ENCODE measurements at regions not wholly inside any gene's neighbourhood (a gene's known extent, or its start where the extent isn't known, plus 50 kb on each side); places are given as distances from the start of the nearest gene placed in this dataset.
"Not testable (repeated sequence)": the region's sequence is repeated elsewhere in the genome, so short reads cannot be mapped to it uniquely, and the experiment has no call there.

GRCh38 chr2:67600946-67601345 is 203.8 kb downstream of the ETAA1 start:
- DNase-seq, result no peak
- Histone ChIP-seq H3K4me3 (ENCODE audit: insufficient read depth, low read depth, low read length) (no peak overlapping the region), H3K36me3 (replicated peaks; ENCODE audit: control insufficient read depth, insufficient read depth, low read length) (no peaks in the 10 kb centered on the region), H3K27me3 (ENCODE audit: control insufficient read depth, insufficient read depth, low read length) (no peaks in the 10 kb centered on the region)

DNA sequence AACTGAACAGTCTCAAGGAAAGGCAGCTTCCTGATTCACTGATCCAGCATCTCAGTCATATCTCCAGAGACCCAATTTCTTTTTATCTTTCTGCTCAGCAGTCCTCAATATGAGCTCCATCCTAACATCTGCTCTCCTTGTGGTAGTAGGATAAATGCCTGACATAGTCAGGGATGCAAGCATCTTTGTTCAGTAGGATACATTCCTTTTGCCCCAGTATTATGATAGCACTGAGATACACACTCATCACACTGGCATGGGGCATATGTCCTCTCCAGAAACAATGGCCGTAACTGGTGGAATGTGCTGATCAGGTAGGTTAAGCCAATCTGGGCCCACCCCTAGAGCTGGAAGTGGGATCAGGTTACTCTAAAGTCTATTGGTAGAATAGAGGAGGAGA is 207.2 kb downstream of the ETAA1 start:
- no peaks in the 10 kb centered on the region for H3K27me3 ChIP-seq (ENCODE audit: control insufficient read depth, insufficient read depth, low read length)
- no peaks in the 10 kb centered on the region for H3K36me3 ChIP-seq (replicated peaks; ENCODE audit: control insufficient read depth, insufficient read depth, low read length)
- H3K4me3 ChIP-seq (ENCODE audit: insufficient read depth, low read depth, low read length), result no peak overlapping the region
- no peak for DNase-seq

DNA sequence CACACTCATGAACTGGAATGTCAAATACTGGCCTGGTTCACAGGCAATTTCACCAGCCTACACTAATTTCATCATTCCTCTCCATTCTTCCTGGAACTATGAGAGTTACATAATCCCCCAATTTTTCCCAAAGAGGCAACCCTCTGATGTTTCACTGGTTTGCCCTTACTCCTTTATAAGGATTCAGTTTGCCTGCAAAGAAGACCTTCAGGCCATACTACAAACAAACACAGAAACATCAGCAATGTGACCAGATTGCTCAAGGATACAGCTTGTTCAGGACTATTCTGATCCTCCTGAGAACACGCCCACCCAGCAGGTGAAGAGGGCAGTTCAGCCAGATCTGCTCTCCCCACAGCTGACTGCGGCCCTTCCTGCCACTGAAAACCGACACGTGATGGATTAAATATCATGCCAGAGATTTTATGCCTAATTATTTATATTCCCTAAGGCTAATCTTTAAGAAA is 215.5 kb downstream of the ETAA1 start:
- no peaks in the 10 kb centered on the region for H3K36me3 ChIP-seq (replicated peaks; ENCODE audit: control insufficient read depth, insufficient read depth, low read length)
- no peak overlapping the region for H3K4me3 ChIP-seq (ENCODE audit: insufficient read depth, low read depth, low read length)
- no peaks in the 10 kb centered on the region for H3K27me3 ChIP-seq (ENCODE audit: control insufficient read depth, insufficient read depth, low read length)
- no peak for DNase-seq

DNA sequence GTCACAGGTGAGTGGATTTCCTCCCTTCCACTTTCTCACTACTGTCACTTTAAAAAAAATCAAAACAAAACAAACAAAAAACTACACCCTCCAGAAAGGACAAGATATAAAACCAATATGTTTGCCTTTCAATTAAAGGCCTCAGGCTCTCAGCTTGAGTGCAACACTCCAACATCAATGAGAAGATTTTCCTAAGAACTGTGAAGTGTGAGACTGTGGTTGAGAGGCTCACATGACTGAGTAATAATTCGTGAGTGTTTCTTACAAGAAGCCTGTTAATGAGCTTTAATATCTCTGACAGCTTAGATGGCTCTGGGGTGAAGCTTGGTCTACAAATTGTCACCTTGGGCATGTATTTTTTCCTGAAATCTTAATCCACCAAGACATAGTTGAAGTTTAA is 216.1 kb downstream of the ETAA1 start:
- H3K36me3 ChIP-seq (replicated peaks; ENCODE audit: control insufficient read depth, insufficient read depth, low read length), result no peaks in the 10 kb centered on the region
- H3K27me3 ChIP-seq (ENCODE audit: control insufficient read depth, insufficient read depth, low read length), result no peaks in the 10 kb centered on the region
- DNase-seq, result no peak
- no peak overlapping the region for H3K4me3 ChIP-seq (ENCODE audit: insufficient read depth, low read depth, low read length)

DNA sequence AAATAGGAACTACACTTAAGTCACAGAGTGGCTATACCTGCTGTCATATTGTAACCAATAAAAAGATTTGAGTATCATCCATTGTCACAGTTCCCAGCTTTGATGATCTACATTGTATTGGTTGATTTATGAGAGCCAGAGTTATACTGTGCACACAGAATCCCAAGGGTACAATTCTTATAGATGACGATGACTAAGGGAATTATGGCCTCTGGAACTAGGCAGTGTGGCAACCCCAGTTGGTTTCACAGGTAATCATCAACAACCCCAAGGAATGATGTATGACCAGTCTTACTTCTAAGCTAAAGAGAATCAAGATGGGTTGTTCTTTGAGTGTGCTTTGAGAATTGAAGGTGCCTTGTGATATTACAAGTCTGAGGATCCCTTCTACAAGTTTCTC is 217.3 kb downstream of the ETAA1 start:
- no peak for DNase-seq
- Histone ChIP-seq H3K36me3 (replicated peaks; ENCODE audit: control insufficient read depth, insufficient read depth, low read length) (no peaks in the 10 kb centered on the region), H3K27me3 (ENCODE audit: control insufficient read depth, insufficient read depth, low read length) (no peaks in the 10 kb centered on the region), H3K4me3 (ENCODE audit: insufficient read depth, low read depth, low read length) (no peak overlapping the region)

DNA sequence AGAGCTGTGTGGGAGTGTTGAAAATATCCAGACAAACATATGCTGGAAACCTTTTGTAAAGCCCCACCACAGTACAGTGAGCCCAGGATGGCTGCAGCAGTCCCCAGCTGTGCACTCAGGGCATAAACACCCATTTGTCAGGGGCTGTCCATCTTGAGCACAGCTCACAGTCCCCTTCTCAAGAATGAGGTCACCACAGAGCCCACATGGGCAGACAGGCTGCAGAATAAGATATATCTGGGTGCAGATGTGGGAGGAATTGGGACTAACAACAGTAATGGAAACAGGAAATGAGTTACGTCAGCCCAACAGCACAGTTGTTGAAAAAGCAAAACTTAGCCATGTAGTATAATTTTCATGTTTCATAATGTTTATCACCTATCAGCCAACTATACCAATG is 219.6 kb downstream of the ETAA1 start:
- DNase-seq, result no peak
- H3K27me3 ChIP-seq (ENCODE audit: control insufficient read depth, insufficient read depth, low read length), result no peaks in the 10 kb centered on the region
- H3K4me3 ChIP-seq (ENCODE audit: insufficient read depth, low read depth, low read length), result no peak overlapping the region
- no peaks in the 10 kb centered on the region for H3K36me3 ChIP-seq (replicated peaks; ENCODE audit: control insufficient read depth, insufficient read depth, low read length)

- H3K36me3 ChIP-seq (replicated peaks; ENCODE audit: control insufficient read depth, insufficient read depth, low read length), result no peaks in the 10 kb centered on the region
- no peak for DNase-seq
- no peaks in the 10 kb centered on the region for H3K27me3 ChIP-seq (ENCODE audit: control insufficient read depth, insufficient read depth, low read length)
- no peak overlapping the region for H3K4me3 ChIP-seq (ENCODE audit: insufficient read depth, low read depth, low read length)
These were observed 222.1 kb downstream of the ETAA1 start for GRCh38 chr2:67619204-67619603.

- H3K36me3 ChIP-seq (replicated peaks; ENCODE audit: control insufficient read depth, insufficient read depth, low read length); DNase-seq; H3K4me3 ChIP-seq (ENCODE audit: insufficient read depth, low read depth, low read length); H3K27me3 ChIP-seq (ENCODE audit: control insufficient read depth, insufficient read depth, low read length): not testable (repeated sequence)
These were observed 226.6 kb downstream of the ETAA1 start for GRCh38 chr2:67623741-67624140.

DNA sequence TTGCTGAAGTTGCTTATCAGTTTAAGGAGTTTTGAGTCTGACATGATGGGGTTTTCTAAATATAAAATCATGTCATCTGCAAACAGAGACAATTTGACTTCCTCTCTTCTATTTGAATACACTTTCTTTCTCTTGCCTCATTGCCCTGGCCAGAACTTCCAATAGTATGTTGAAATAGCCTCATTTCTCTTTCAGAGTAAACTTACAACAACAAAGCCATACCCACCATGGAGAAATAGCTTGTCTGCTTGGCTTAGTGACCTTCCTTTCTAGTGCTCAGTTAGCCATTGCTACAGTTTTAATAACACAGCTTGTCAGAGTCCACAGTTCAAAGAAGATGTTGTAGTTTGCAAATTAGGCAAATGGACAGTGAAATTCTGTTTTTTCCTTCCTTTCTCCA is 228.0 kb downstream of the ETAA1 start:
- H3K27me3 ChIP-seq (ENCODE audit: control insufficient read depth, insufficient read depth, low read length), result no peaks in the 10 kb centered on the region
- H3K36me3 ChIP-seq (replicated peaks; ENCODE audit: control insufficient read depth, insufficient read depth, low read length), result no peaks in the 10 kb centered on the region
- no peak overlapping the region for H3K4me3 ChIP-seq (ENCODE audit: insufficient read depth, low read depth, low read length)
- DNase-seq, result no peak

- H3K4me3 ChIP-seq (ENCODE audit: insufficient read depth, low read depth, low read length), result no peak overlapping the region
- H3K27me3 ChIP-seq (ENCODE audit: control insufficient read depth, insufficient read depth, low read length), result no peaks in the 10 kb centered on the region
- no peaks in the 10 kb centered on the region for H3K36me3 ChIP-seq (replicated peaks; ENCODE audit: control insufficient read depth, insufficient read depth, low read length)
- DNase-seq, result no peak
These were observed 228.8 kb downstream of the ETAA1 start for GRCh38 chr2:67625690-67626475.

DNA sequence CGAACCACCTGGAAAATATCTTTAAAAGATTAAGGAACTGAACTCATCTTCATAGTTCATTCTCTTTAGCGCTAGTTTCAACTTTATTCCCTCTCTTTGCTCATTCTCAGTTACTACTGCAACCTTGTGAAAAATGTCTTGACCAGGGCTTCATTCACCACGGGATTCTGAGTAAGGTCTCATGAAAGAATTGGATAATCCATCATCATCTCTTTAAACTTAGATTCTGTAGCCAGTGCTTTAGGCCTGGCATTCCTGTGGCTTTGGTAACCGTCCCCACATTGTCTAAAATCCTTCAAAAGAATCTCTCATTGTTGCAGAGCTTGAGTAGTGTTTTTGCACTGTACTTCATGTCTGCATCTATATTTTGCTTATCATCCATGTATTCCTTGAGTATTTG is 229.5 kb downstream of the ETAA1 start:
- Histone ChIP-seq H3K27me3 (ENCODE audit: control insufficient read depth, insufficient read depth, low read length) (no peaks in the 10 kb centered on the region), H3K36me3 (replicated peaks; ENCODE audit: control insufficient read depth, insufficient read depth, low read length) (no peaks in the 10 kb centered on the region), H3K4me3 (ENCODE audit: insufficient read depth, low read depth, low read length) (no peak overlapping the region)
- DNase-seq, result no peak

GRCh38 chr2:67627456-67628207 is 230.5 kb downstream of the ETAA1 start:
- DNase-seq, result no peak
- Histone ChIP-seq H3K4me3 (ENCODE audit: insufficient read depth, low read depth, low read length) (no peak overlapping the region), H3K27me3 (ENCODE audit: control insufficient read depth, insufficient read depth, low read length) (no peaks in the 10 kb centered on the region), H3K36me3 (replicated peaks; ENCODE audit: control insufficient read depth, insufficient read depth, low read length) (no peaks in the 10 kb centered on the region)

DNA sequence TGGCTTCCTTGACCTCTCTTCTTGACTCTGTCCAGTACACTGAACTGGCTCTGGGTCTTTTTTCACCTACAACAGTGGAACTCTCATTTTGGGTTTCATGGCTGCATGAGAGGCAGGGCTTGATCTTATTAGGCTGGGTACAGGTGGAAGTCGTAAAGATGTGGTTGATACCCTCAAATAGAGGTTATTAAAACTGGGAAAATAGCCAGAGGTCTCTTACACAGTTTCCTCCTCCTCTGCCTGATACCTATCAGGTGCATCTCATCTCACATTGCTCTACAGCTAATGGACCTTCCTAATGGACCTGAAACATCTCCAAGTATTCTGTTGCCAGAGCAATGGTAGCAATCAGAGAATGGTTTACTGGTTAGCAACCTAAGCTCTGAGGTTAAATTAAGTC is 231.8 kb downstream of the ETAA1 start:
- no peaks in the 10 kb centered on the region for H3K36me3 ChIP-seq (replicated peaks; ENCODE audit: control insufficient read depth, insufficient read depth, low read length)
- no peak for DNase-seq
- H3K27me3 ChIP-seq (ENCODE audit: control insufficient read depth, insufficient read depth, low read length), result no peaks in the 10 kb centered on the region

GRCh38 chr2:67631483-67631882 is 234.3 kb downstream of the ETAA1 start:
- H3K27me3 ChIP-seq (ENCODE audit: control insufficient read depth, insufficient read depth, low read length), result no peaks in the 10 kb centered on the region
- H3K4me3 ChIP-seq (ENCODE audit: insufficient read depth, low read depth, low read length), result no peak overlapping the region
- H3K36me3 ChIP-seq (replicated peaks; ENCODE audit: control insufficient read depth, insufficient read depth, low read length), result no peaks in the 10 kb centered on the region
- no peak for DNase-seq

More for the DNA sequence above, 231.8 kb downstream of the ETAA1 start:
- H3K4me3 ChIP-seq (ENCODE audit: insufficient read depth, low read depth, low read length), result no peak overlapping the region

GRCh38 chr2:67633212-67633856 is 236.2 kb downstream of the ETAA1 start:
- no peak for DNase-seq
- H3K4me3 ChIP-seq (ENCODE audit: insufficient read depth, low read depth, low read length), result no peak overlapping the region
- no peaks in the 10 kb centered on the region for H3K27me3 ChIP-seq (ENCODE audit: control insufficient read depth, insufficient read depth, low read length)
- no peaks in the 10 kb centered on the region for H3K36me3 ChIP-seq (replicated peaks; ENCODE audit: control insufficient read depth, insufficient read depth, low read length)
